Cardiac muscle cell (in vitro differentiated cells and primary cell): ENCODE measurements at regions not wholly inside any gene's neighbourhood (a gene's known extent, or its start where the extent isn't known, plus 50 kb on each side); places are given as distances from the start of the nearest gene placed in this dataset.

ENCODE experiments used
- DNase-seq, 2 donors: peaks; one replicate each; pipeline versions ENCODE4 v3.0.0 to v3.0.0-alpha.2; 2010 to 2017; ENCODE audit warnings: low read depth in 1 of 2, low spot score in 1 of 2
- H3K27ac ChIP-seq: fragments of 200-600 bp; sonication (generic); 2 replicates; pipeline ENCODE4 v1.5.1; 2016
- H3K27me3 ChIP-seq: fragments of 200-600 bp; sonication (generic); 2 replicates; pipeline ENCODE4 v1.6.0; 2016; ENCODE audit warnings: control low read depth
- H3K36me3 ChIP-seq: fragments of 200-600 bp; sonication (generic); 2 replicates; pipeline ENCODE4 v1.5.1; 2016; ENCODE audit warnings: control low read depth
- H3K4me1 ChIP-seq: fragments of 200-600 bp; sonication (generic); 2 replicates; pipeline ENCODE4 v1.8.1; 2017; ENCODE audit warnings: low read depth, mild to moderate bottlenecking, mixed run types
- H3K4me3 ChIP-seq: fragments of 200-600 bp; sonication (generic); 2 replicates; pipeline ENCODE4 v1.5.1; 2016; ENCODE audit warnings: mild to moderate bottlenecking
- H3K9me3 ChIP-seq: fragments of 200-600 bp; sonication (generic); 2 replicates; pipeline ENCODE4 v1.5.1; 2017; ENCODE audit warnings: low read depth, mild to moderate bottlenecking, control low read depth
- CTCF ChIP-seq: IDR thresholded peaks from 2 replicates; pipeline ENCODE4 v1.5.1; 2012; ENCODE audit warnings: low read depth, mild to moderate bottlenecking, low read length

DNA sequence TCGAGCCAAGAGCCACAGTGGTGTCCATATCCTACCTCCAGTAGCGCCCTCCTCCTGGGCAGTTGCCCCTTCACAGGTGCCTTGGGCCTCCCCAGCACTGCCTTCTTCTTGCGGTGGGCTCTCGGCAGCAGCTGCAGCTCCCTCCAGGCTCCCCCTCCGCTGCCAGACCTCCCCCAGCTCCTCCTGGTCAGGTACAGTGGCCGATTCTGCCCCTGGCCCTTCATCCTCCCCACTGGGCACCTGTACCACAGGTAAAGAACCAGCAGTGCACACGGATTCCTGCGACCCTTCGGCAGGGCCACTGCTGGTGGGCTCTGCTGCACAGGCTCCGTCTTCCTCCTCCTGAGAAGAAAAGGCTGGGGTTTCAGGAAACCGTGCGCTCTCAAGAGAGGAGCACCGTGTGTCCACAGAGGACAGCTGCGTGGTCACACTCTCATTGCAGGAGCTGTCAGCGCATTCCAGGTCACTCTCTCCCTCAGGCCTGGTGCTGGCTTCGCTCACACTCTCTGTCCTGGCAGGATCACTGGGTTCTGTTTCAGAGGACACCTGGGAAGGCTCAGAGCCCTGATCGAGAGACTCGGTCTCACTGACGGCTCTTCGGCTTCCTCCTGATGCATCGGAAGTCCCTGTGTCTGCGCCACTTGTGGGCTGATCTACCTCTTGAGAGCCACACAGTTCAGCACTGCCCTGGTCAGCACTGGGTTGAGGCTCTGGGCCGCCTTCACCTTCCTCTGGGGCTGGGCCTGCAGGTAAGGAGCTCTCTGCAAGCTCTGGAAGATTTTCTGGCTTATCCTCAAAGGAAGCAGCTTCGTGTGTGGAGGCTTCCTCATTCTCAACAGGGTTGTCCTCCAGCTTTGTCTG lies 147.4 kb upstream of the STK17B start:
- Histone ChIP-seq H3K36me3 (no peaks in the 10 kb centered on the region), H3K27me3 (no peaks in the 10 kb centered on the region), H3K4me3 (no peak overlapping the region), H3K9me3 (no peaks in the 10 kb centered on the region), H3K4me1 (no peaks in the 10 kb centered on the region), H3K27ac (no peak overlapping the region)
- no peak for TF ChIP-seq CTCF
- no peak for DNase-seq

DNA sequence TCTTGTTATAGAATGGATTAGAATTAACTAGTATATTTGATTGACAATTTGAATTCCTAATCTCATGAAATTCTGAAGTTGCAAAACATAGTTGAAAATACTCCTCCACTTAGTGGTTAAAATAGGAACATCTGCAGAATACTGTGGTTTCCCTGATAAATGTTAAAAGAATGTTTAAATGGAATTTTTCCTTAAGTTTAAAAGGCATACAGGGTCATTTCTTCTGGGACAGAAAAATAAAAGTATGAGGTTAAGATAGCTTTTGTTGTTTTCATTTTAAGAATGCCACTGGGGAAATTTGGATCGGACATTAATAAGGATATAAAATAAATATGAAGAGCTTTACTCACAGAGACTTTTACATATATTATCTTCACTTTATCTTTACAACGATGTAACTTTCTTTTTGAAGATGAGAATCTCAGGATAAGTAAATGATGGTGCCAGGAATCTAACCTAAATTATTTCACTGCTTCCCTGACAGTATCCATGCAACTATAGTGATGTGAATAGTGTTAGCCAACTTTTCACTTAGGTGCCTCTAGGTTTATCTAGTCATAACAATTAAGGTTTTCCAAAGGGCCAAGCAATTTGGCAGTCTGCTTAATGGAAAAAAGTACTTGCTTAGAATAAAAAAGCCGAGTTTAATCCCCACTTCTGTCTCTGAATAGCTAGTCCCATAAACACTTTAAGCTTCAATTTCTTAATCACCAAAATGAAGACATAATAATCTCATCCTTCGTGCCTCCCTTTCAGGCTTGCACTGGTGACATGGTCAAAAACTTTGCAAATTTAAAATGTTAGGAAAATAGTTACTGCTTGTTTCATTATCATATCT lies 151.8 kb upstream of the STK17B start:
- Histone ChIP-seq H3K4me3 (no peak overlapping the region), H3K4me1 (peaks cover 6% of the 10 kb centered on the region), H3K27ac (no peak overlapping the region), H3K36me3 (no peaks in the 10 kb centered on the region), H3K9me3 (no peaks in the 10 kb centered on the region), H3K27me3 (no peaks in the 10 kb centered on the region)
- TF ChIP-seq CTCF, result no peak
- DNase-seq, result peak in 1 of 2 donors; percentile 74

DNA sequence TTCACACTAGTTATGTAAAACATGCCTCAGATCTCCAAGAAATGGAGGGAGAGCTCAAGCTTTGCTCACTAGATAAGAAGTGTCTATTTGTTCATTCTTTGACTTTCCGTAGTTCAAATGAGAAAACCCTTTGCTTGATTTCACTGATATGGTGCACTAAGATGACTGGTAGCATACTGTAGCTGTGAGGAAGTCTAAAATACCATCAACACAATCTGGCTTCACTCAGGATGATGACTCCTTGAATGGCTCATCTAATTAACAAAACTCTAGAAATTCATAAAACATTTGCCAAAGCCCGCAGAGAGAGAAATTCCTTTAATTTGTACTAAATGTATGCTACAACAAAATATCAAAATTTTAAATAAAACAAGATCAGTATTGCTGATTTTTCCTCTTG lies 152.8 kb upstream of the STK17B start:
- no peaks in the 10 kb centered on the region for H3K27me3 ChIP-seq
- H3K27ac ChIP-seq, result no peak overlapping the region
- no peak for TF ChIP-seq CTCF
- no peaks in the 10 kb centered on the region for H3K36me3 ChIP-seq
- peaks cover 9% of the 10 kb centered on the region for H3K4me1 ChIP-seq
- no peaks in the 10 kb centered on the region for H3K9me3 ChIP-seq
- DNase-seq, result peak in 1 of 2 donors; percentile 32
- no peak overlapping the region for H3K4me3 ChIP-seq

DNA sequence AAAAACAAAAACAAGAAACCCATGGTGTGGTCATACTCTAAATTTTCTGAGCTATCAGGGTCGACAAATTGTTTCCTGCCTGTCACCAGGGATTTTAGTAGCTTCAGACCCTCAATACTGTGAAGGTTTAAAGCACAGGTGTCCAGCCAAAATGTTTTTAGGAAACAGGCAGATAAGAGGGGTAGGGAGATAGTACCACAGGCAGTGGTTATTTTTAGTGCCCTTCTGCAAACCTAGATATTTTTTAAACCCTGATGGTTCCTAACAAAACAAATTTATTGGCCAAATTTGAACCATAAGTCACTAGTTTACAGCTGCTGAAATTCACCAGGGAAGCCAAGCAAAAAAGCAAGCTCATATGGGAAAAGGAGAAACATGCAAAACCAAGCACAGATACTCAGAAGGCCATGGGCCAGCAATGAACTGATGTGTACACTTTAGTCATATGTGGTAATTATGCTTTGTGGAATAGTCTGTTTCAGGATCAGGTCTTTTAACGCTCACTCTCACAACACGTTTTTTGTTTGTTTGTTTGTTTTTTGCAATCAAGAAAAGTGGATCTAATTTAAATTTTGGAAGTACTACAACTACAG lies 156.8 kb upstream of the STK17B start:
- no peak for TF ChIP-seq CTCF
- H3K9me3 ChIP-seq, result no peaks in the 10 kb centered on the region
- peaks cover 17% of the 10 kb centered on the region for H3K4me1 ChIP-seq
- no peak for DNase-seq
- H3K27me3 ChIP-seq, result no peaks in the 10 kb centered on the region
- H3K27ac ChIP-seq, result no peak overlapping the region
- H3K36me3 ChIP-seq, result no peaks in the 10 kb centered on the region
- no peak overlapping the region for H3K4me3 ChIP-seq

DNA sequence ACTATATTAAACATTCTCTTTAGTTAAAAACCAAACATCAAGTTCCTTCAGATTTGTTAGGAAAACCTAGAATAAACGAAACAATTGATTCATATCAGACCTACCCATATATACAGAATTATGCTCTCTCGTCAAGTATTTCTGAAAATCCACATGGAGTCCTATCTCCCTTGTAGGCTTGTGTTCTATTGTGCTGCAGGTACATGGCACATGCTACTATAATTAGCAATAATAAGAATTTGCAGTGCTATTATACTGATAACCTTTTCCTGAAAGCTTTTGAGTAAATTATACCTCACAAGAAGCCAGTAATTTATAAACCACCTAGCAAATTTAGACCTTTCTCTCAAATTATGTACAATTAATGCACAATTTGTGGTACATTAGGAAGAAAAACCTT lies 158.6 kb upstream of the STK17B start:
- DNase-seq, result no peak
- no peaks in the 10 kb centered on the region for H3K9me3 ChIP-seq
- H3K4me3 ChIP-seq, result no peak overlapping the region
- H3K27me3 ChIP-seq, result no peaks in the 10 kb centered on the region
- H3K4me1 ChIP-seq, result peaks cover 17% of the 10 kb centered on the region
- TF ChIP-seq CTCF, result no peak
- H3K36me3 ChIP-seq, result no peaks in the 10 kb centered on the region
- no peak overlapping the region for H3K27ac ChIP-seq
